ENCODE measurements at regions not wholly inside any gene's neighbourhood (a gene's known extent, or its start where the extent isn't known, plus 50 kb on each side); places are given as distances from the start of the nearest gene placed in this dataset.
A peak's percentile ranks its signal among the peaks of the same experiment; 100 is the strongest.

GRCh38 chr4:116724249-116724648 is 361.1 kb downstream of the TRAM1L1 start:
- no peak overlapping the region for H3K4me3 ChIP-seq (ENCODE audit: low read depth, low read length)
- H3K27me3 ChIP-seq (ENCODE audit: insufficient read depth, low read length) = no peaks in the 10 kb centered on the region
- H3K27ac ChIP-seq (ENCODE audit: low read depth, low read length) = no peak overlapping the region
- H2AFZ ChIP-seq (ENCODE audit: low read length, unreplicated experiment) = no peak overlapping the region
- no peaks in the 10 kb centered on the region for H3K36me3 ChIP-seq (ENCODE audit: insufficient read depth, low read length)
- H3K79me2 ChIP-seq (ENCODE audit: control insufficient read depth, insufficient read depth, low read length, unreplicated experiment) = no peaks in the 10 kb centered on the region
- H3K4me1 ChIP-seq (ENCODE audit: control insufficient read depth, insufficient read depth, low read length, unreplicated experiment) = no peaks in the 10 kb centered on the region

GRCh38 chr4:116705466-116705865 is 379.9 kb downstream of the TRAM1L1 start:
- Histone ChIP-seq H2AFZ (ENCODE audit: low read length, unreplicated experiment) (no peak overlapping the region), H3K79me2 (ENCODE audit: control insufficient read depth, insufficient read depth, low read length, unreplicated experiment) (no peaks in the 10 kb centered on the region), H3K4me1 (ENCODE audit: control insufficient read depth, insufficient read depth, low read length, unreplicated experiment) (no peaks in the 10 kb centered on the region), H3K4me3 (ENCODE audit: low read depth, low read length) (no peak overlapping the region), H3K27ac (ENCODE audit: low read depth, low read length) (no peak overlapping the region), H3K27me3 (ENCODE audit: insufficient read depth, low read length) (no peaks in the 10 kb centered on the region), H3K36me3 (ENCODE audit: insufficient read depth, low read length) (no peaks in the 10 kb centered on the region)

GRCh38 chr4:116702949-116703348 is 382.4 kb downstream of the TRAM1L1 start:
- Histone ChIP-seq H3K4me3 (ENCODE audit: low read depth, low read length) (no peak overlapping the region), H3K4me1 (ENCODE audit: control insufficient read depth, insufficient read depth, low read length, unreplicated experiment) (no peaks in the 10 kb centered on the region), H3K79me2 (ENCODE audit: control insufficient read depth, insufficient read depth, low read length, unreplicated experiment) (no peaks in the 10 kb centered on the region), H3K27ac (ENCODE audit: low read depth, low read length) (no peak overlapping the region), H2AFZ (ENCODE audit: low read length, unreplicated experiment) (no peak overlapping the region), H3K36me3 (ENCODE audit: insufficient read depth, low read length) (no peaks in the 10 kb centered on the region), H3K27me3 (ENCODE audit: insufficient read depth, low read length) (no peaks in the 10 kb centered on the region)

- Histone ChIP-seq H3K79me2 (ENCODE audit: control insufficient read depth, insufficient read depth, low read length, unreplicated experiment) (no peaks in the 10 kb centered on the region), H2AFZ (ENCODE audit: low read length, unreplicated experiment) (no peak overlapping the region), H3K27ac (ENCODE audit: low read depth, low read length) (no peak overlapping the region), H3K4me1 (ENCODE audit: control insufficient read depth, insufficient read depth, low read length, unreplicated experiment) (no peaks in the 10 kb centered on the region), H3K4me3 (ENCODE audit: low read depth, low read length) (no peak overlapping the region), H3K36me3 (ENCODE audit: insufficient read depth, low read length) (no peaks in the 10 kb centered on the region), H3K27me3 (ENCODE audit: insufficient read depth, low read length) (no peaks in the 10 kb centered on the region)
Measured at GRCh38 chr4:116688536-116688935, 396.8 kb downstream of the TRAM1L1 start.

- Histone ChIP-seq H3K27ac (ENCODE audit: low read depth, low read length) (no peak overlapping the region), H3K4me1 (ENCODE audit: control insufficient read depth, insufficient read depth, low read length, unreplicated experiment) (no peaks in the 10 kb centered on the region)
Measured at GRCh38 chr4:116668190-116668589, 417.2 kb downstream of the TRAM1L1 start.

GRCh38 chr4:116665716-116666115 is 419.7 kb downstream of the TRAM1L1 start:
- H3K27me3 ChIP-seq (ENCODE audit: insufficient read depth, low read length) = no peaks in the 10 kb centered on the region
- no peaks in the 10 kb centered on the region for H3K36me3 ChIP-seq (ENCODE audit: insufficient read depth, low read length)
- H3K4me3 ChIP-seq (ENCODE audit: low read depth, low read length) = no peak overlapping the region
- H3K4me1 ChIP-seq (ENCODE audit: control insufficient read depth, insufficient read depth, low read length, unreplicated experiment) = no peaks in the 10 kb centered on the region
- no peak overlapping the region for H3K27ac ChIP-seq (ENCODE audit: low read depth, low read length)
- H2AFZ ChIP-seq (ENCODE audit: low read length, unreplicated experiment) = no peak overlapping the region
- no peaks in the 10 kb centered on the region for H3K79me2 ChIP-seq (ENCODE audit: control insufficient read depth, insufficient read depth, low read length, unreplicated experiment)

More at GRCh38 chr4:116668190-116668589, 417.2 kb downstream of the TRAM1L1 start:
- Histone ChIP-seq H3K79me2 (ENCODE audit: control insufficient read depth, insufficient read depth, low read length, unreplicated experiment) (no peaks in the 10 kb centered on the region), H3K27me3 (ENCODE audit: insufficient read depth, low read length) (no peaks in the 10 kb centered on the region), H3K4me3 (ENCODE audit: low read depth, low read length) (no peak overlapping the region), H2AFZ (ENCODE audit: low read length, unreplicated experiment) (no peak overlapping the region), H3K36me3 (ENCODE audit: insufficient read depth, low read length) (no peaks in the 10 kb centered on the region)

- Histone ChIP-seq H3K4me1 (ENCODE audit: control insufficient read depth, insufficient read depth, low read length, unreplicated experiment) (no peaks in the 10 kb centered on the region), H3K36me3 (ENCODE audit: insufficient read depth, low read length) (no peaks in the 10 kb centered on the region), H3K79me2 (ENCODE audit: control insufficient read depth, insufficient read depth, low read length, unreplicated experiment) (no peaks in the 10 kb centered on the region), H3K27ac (ENCODE audit: low read depth, low read length) (no peak overlapping the region), H3K27me3 (ENCODE audit: insufficient read depth, low read length) (no peaks in the 10 kb centered on the region), H3K4me3 (ENCODE audit: low read depth, low read length) (no peak overlapping the region), H2AFZ (ENCODE audit: low read length, unreplicated experiment) (no peak overlapping the region)
Measured at GRCh38 chr4:116664198-116664597, 421.2 kb downstream of the TRAM1L1 start.

- H3K4me1 ChIP-seq (ENCODE audit: control insufficient read depth, insufficient read depth, low read length, unreplicated experiment) = no peaks in the 10 kb centered on the region
- no peak overlapping the region for H3K27ac ChIP-seq (ENCODE audit: low read depth, low read length)
- no peaks in the 10 kb centered on the region for H3K36me3 ChIP-seq (ENCODE audit: insufficient read depth, low read length)
- no peak overlapping the region for H2AFZ ChIP-seq (ENCODE audit: low read length, unreplicated experiment)
- H3K79me2 ChIP-seq (ENCODE audit: control insufficient read depth, insufficient read depth, low read length, unreplicated experiment) = no peaks in the 10 kb centered on the region
- no peaks in the 10 kb centered on the region for H3K27me3 ChIP-seq (ENCODE audit: insufficient read depth, low read length)
- H3K4me3 ChIP-seq (ENCODE audit: low read depth, low read length) = 0 out of 2 replicates have a peak overlapping the region, but pooled peaks have one; percentile 33
Measured at GRCh38 chr4:116639070-116639577, 446.3 kb downstream of the TRAM1L1 start.

GRCh38 chr4:116638592-116638991 is 446.8 kb downstream of the TRAM1L1 start:
- H3K27ac ChIP-seq (ENCODE audit: low read depth, low read length) = no peak overlapping the region
- no peaks in the 10 kb centered on the region for H3K4me1 ChIP-seq (ENCODE audit: control insufficient read depth, insufficient read depth, low read length, unreplicated experiment)
- H3K27me3 ChIP-seq (ENCODE audit: insufficient read depth, low read length) = no peaks in the 10 kb centered on the region
- H3K4me3 ChIP-seq (ENCODE audit: low read depth, low read length) = no peak overlapping the region
- no peak overlapping the region for H2AFZ ChIP-seq (ENCODE audit: low read length, unreplicated experiment)
- no peaks in the 10 kb centered on the region for H3K36me3 ChIP-seq (ENCODE audit: insufficient read depth, low read length)
- no peaks in the 10 kb centered on the region for H3K79me2 ChIP-seq (ENCODE audit: control insufficient read depth, insufficient read depth, low read length, unreplicated experiment)

GRCh38 chr4:116636917-116637316 is 448.5 kb downstream of the TRAM1L1 start:
- H3K27me3 ChIP-seq (ENCODE audit: insufficient read depth, low read length) = no peaks in the 10 kb centered on the region
- H3K36me3 ChIP-seq (ENCODE audit: insufficient read depth, low read length) = no peaks in the 10 kb centered on the region
- H3K27ac ChIP-seq (ENCODE audit: low read depth, low read length) = no peak overlapping the region
- no peak overlapping the region for H3K4me3 ChIP-seq (ENCODE audit: low read depth, low read length)
- H3K4me1 ChIP-seq (ENCODE audit: control insufficient read depth, insufficient read depth, low read length, unreplicated experiment) = no peaks in the 10 kb centered on the region
- no peaks in the 10 kb centered on the region for H3K79me2 ChIP-seq (ENCODE audit: control insufficient read depth, insufficient read depth, low read length, unreplicated experiment)
- no peak overlapping the region for H2AFZ ChIP-seq (ENCODE audit: low read length, unreplicated experiment)

GRCh38 chr4:116632269-116632668 is 453.1 kb downstream of the TRAM1L1 start:
- Histone ChIP-seq H3K36me3 (ENCODE audit: insufficient read depth, low read length) (no peaks in the 10 kb centered on the region), H3K4me3 (ENCODE audit: low read depth, low read length) (no peak overlapping the region), H2AFZ (ENCODE audit: low read length, unreplicated experiment) (no peak overlapping the region), H3K27ac (ENCODE audit: low read depth, low read length) (no peak overlapping the region), H3K79me2 (ENCODE audit: control insufficient read depth, insufficient read depth, low read length, unreplicated experiment) (no peaks in the 10 kb centered on the region), H3K27me3 (ENCODE audit: insufficient read depth, low read length) (no peaks in the 10 kb centered on the region), H3K4me1 (ENCODE audit: control insufficient read depth, insufficient read depth, low read length, unreplicated experiment) (no peaks in the 10 kb centered on the region)

Data from ACC112 (cell line).